AG10803 (cell line): ENCODE measurements at regions not wholly inside any gene's neighbourhood (a gene's known extent, or its start where the extent isn't known, plus 50 kb on each side); places are given as distances from the start of the nearest gene placed in this dataset.
A peak's percentile ranks its signal among the peaks of the same experiment; 100 is the strongest.

Experiments used
- DNase-seq: peaks from one replicate; pipeline ENCODE4 v3.0.0; 2010; ENCODE audit warnings: low read depth
- H3K4me3 ChIP-seq: 2 replicates; pipeline ENCODE4 v1.5.1; 2011; ENCODE audit warnings: mild to moderate bottlenecking, low read length, control low read depth
- CTCF ChIP-seq: conservative IDR thresholded peaks from 2 replicates; pipeline ENCODE4 v1.5.1; 2011; ENCODE audit warnings: mild to moderate bottlenecking, low read length, control low read depth, inconsistent platforms

GRCh38 chrX:65601126-65601525, 66.3 kb upstream of the MSN start:
- H3K4me3 ChIP-seq, result no peak overlapping the region
- DNase-seq, result no peak
- no peak for TF ChIP-seq CTCF

DNA sequence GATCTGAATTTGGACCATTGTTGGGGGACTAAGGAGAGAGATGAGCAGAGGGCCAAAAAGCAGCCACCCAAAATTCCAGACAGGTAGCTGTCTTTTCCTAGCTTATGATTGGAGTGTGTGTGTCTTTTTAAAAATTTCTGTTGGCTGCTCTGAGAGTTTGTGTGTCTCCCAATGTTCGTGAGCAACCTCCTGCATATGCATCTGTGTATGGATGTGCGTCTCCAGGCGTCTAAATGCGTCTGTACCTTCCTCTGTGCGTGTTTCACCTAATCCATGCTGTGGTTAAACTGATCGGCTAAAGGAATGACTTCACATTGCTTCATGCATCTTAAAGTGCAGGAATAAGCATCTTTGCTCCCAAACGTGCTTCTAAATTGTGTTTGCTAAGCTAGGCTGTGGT, 65.5 kb upstream of the LAS1L start:
- TF ChIP-seq CTCF, result no peak
- DNase-seq, result no peak
- no peak overlapping the region for H3K4me3 ChIP-seq

DNA sequence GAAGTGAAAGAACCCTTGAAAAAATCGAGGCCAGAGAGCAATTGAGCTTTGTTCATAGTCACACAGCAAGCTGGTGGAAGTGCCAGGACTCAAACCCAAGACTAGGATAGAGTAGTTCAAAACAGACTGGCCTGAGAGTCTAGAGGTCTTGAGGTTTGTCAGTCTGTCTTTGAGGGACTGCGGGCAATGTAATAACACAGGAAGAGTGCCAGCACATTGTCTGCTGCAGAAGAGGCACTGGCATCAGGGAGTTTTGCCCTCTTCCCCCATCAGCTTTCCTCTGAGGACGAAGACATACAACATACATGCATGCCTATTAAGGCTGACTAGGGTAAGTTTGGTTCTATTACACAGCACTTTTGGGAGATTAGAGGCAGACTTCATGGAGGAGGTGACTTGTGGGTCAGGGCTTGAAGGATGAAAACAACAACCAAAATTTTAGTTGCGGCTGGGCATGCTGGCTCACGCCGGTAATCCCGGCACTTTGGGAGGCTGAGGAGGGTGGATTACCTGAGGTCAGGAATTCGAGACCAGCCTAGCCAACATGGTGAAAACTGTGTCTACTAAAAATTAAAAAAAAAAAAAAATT, 64.1 kb upstream of the LAS1L start:
- no peak for DNase-seq
- no peak overlapping the region for H3K4me3 ChIP-seq
- TF ChIP-seq CTCF, result no peak

DNA sequence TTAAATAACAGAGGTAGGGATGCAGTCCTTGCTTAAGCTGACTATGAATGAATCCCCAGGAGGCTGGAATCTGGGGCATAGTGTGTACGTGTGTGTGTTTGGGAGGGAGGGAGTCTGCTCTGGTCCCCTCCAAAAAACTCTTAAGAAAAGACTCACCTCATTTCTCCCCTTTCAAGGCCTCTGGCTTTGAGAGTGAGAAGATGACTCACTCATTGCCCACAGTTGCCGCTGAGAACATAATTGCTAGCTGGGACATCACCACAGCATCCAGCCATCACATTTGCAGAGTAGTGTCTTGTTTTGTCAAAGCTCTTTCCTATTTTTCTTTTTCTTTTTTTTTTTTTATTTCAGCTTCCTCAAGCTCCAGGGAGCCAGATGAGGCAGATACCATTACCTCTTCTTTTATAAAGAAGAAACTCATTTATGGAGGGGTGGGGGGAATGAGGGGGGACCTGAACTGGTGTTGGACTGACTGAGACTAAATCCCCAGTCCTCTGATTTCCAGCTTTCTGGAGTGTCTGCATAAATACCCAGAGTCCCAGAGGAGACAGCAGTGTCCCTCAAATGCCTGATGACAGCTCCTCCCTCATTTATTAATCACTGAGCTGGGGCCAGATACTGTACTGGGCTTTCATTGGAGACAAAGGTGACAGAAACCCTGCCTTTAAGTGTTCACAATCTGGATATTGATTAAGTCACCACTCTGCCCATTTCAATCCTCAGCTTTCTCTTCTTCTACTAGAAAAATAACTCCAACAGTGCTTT, 61.9 kb upstream of the LAS1L start:
- no peak for TF ChIP-seq CTCF
- no peak overlapping the region for H3K4me3 ChIP-seq
- DNase-seq, result peak; percentile 64

DNA sequence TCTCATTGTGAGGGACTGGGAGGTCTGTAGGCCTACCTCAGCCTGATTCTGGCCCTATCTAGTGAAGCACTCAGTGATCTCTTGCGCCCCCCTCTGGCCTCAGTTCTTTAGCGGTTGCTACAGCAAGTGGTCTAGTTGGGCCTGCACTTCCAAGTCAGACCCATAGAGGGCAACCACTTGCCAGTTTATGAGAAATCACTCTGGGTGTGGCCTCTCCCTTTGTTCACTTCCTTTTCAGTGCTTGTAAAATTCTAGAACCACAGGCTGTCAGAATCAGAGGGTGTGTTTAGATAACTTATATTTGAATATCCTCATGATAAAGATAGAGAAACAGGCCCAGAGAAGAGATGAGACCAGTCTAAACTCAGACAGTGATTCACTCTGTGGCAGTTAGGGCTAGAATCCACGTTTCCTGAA, 60.9 kb upstream of the LAS1L start:
- H3K4me3 ChIP-seq, result no peak overlapping the region
- peak; percentile 89 for DNase-seq
- TF ChIP-seq CTCF, result peak; percentile 98

GRCh38 chrX:65591206-65591605, 56.6 kb upstream of the LAS1L start:
- DNase-seq, result no peak
- TF ChIP-seq CTCF, result no peak
- no peak overlapping the region for H3K4me3 ChIP-seq

DNA sequence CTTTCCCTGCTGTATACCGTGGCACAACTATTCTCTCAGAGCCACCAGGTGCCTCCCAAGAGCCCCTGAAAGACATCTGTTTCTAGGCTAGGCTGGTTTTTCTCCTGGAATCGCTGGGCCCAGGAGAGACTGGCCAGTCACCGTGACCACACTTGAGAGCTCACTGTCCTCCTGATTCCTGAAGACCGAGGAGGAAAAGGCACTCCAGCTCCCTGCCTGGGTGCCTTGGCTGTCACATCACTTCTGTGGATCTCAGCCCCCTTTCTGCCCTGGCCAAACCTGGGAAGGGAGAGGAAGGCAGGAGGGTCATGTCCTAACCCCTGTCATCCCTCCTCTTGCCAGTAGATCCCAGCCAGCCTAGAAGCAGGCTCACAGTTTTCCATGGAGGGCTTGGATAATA, 54.7 kb upstream of the LAS1L start:
- no peak overlapping the region for H3K4me3 ChIP-seq
- no peak for TF ChIP-seq CTCF
- no peak for DNase-seq
